Naive thymus-derived CD4-positive, alpha-beta T cell (primary cell): ENCODE measurements at regions not wholly inside any gene's neighbourhood (a gene's known extent, or its start where the extent isn't known, plus 50 kb on each side); places are given as distances from the start of the nearest gene placed in this dataset.

Experiments
- ATAC-seq: fragments of 150-1000 bp; cut with Tn5 transposase; 2 replicates; pipeline ENCODE4 v1.10.0; 2021; ENCODE audit warnings: mild to moderate bottlenecking, moderate library complexity
- CTCF ChIA-PET: fragments of 350-600 bp; sonication (Branson Sonifier 250); formaldehyde crosslinking; loops from one replicate; lab custom pipeline; 2021; ENCODE audit warnings: antibody characterized with exemption; lab: Charles Lee
- POLR2A ChIA-PET: fragments of 350-600 bp; sonication (Branson Sonifier 250); formaldehyde crosslinking; loops from one replicate; lab custom pipeline; 2021; ENCODE audit warnings: antibody characterized with exemption, inconsistent platforms; lab: Charles Lee
- DNase-seq, 9 donors: peaks; one replicate each; pipeline versions ENCODE4 v3.0.0 to v3.0.0-alpha.2; 2020 to 2022; ENCODE audit warnings: mixed read lengths in 1 of 9
- H3K27ac ChIP-seq: one replicate; pipeline ENCODE4 v1.7.0; 2013; ENCODE audit warnings: mild to moderate bottlenecking, low read depth, low read length, moderate library complexity
- H3K27me3 ChIP-seq, 2 donors: one replicate each; pipeline ENCODE4 v1.7.0; 2013; ENCODE audit warnings: low read length in 2 of 2, mild to moderate bottlenecking in 2 of 2, moderate library complexity in 2 of 2; ENCODE audit not compliant: control insufficient read depth in 2 of 2, insufficient read depth in 2 of 2
- H3K36me3 ChIP-seq, 3 experiments: 1 replicate in 2 of 3; 2 replicates in 1 of 3; pipeline ENCODE4 v1.7.0; 2013; ENCODE audit warnings: low read length in 3 of 3, mild to moderate bottlenecking in 3 of 3, moderate library complexity in 1 of 3; ENCODE audit not compliant: insufficient read depth in 3 of 3, control insufficient read depth in 2 of 3
- H3K4me1 ChIP-seq, 2 donors: one replicate each; pipeline ENCODE4 v1.7.0; 2013; ENCODE audit warnings: low read length in 2 of 2, mild to moderate bottlenecking in 2 of 2, moderate library complexity in 1 of 2; ENCODE audit not compliant: control insufficient read depth in 2 of 2, insufficient read depth in 2 of 2
- H3K4me3 ChIP-seq: 2 replicates; pipeline ENCODE4 v1.7.0; 2013; ENCODE audit warnings: mild to moderate bottlenecking, low read length
- H3K9me3 ChIP-seq, 3 experiments: 1 replicate in 2 of 3; 2 replicates in 1 of 3; pipeline ENCODE4 v1.7.0; 2013; ENCODE audit warnings: low read length in 3 of 3; ENCODE audit not compliant: control insufficient read depth in 2 of 3
- H3K27ac Mint-ChIP-seq, 9 donors: one replicate each; pipeline ENCODE4 v1.8.0; 2020 to 2022; ENCODE audit warnings: mixed read lengths in 9 of 9, mild to moderate bottlenecking in 8 of 9, moderate library complexity in 5 of 9, inconsistent platforms in 2 of 9
- H3K27me3 Mint-ChIP-seq, 5 donors: one replicate each; pipeline ENCODE4 v1.8.0; 2021 to 2022; ENCODE audit warnings: mixed read lengths in 5 of 5, mild to moderate bottlenecking in 1 of 5
- H3K36me3 Mint-ChIP-seq, 5 donors: one replicate each; pipeline ENCODE4 v1.8.0; 2020 to 2022; ENCODE audit warnings: mixed read lengths in 5 of 5, mild to moderate bottlenecking in 3 of 5, inconsistent platforms in 1 of 5
- H3K4me1 Mint-ChIP-seq, 7 donors: one replicate each; pipeline ENCODE4 v1.8.0; 2020 to 2022; ENCODE audit warnings: mixed read lengths in 7 of 7, mild to moderate bottlenecking in 3 of 7, inconsistent platforms in 1 of 7
- H3K4me3 Mint-ChIP-seq, 10 donors: one replicate each; pipeline ENCODE4 v1.8.0; 2020 to 2022; ENCODE audit warnings: mild to moderate bottlenecking in 10 of 10, mixed read lengths in 10 of 10, moderate library complexity in 6 of 10, inconsistent platforms in 2 of 10
- H3K9me3 Mint-ChIP-seq, 11 donors: one replicate each; pipeline ENCODE4 v1.8.0; 2020 to 2022; ENCODE audit warnings: mixed read lengths in 11 of 11, mild to moderate bottlenecking in 4 of 11, inconsistent platforms in 1 of 11, moderate library complexity in 1 of 11
- intact Hi-C, 2 donors: fragments of 100-400 bp; cut with micrococcal nuclease; formaldehyde crosslinking; loops; one replicate each; pipeline ENCODE4 v1.15.1; 2023

DNA sequence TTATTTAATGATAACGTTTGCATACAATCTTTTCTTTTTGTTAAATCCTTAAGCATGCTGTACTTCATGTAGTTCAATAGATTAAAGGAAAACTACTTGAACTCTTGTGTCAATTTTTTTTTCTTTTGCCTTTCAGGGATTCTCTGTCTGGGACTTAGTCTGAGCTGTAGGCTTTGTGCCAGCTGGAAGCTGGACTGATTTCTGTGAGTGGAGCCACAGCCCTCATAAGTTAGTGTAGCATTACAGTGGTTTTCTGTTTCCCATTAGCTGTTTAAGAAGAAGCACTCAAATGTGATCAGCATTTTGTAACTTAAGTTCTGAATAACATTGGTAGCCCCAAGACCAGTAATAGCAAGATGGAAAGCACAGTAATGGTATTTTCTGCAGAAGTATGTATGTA lies 330.6 kb upstream of the MEF2C start:
- no peaks in the 10 kb centered on the region for H3K27me3 Mint-ChIP-seq
- intact Hi-C loops, result no loop called here
- no peak overlapping the region for H3K4me3 Mint-ChIP-seq
- Histone ChIP-seq H3K9me3 (no peaks in the 10 kb centered on the region), H3K4me1 (no peaks in the 10 kb centered on the region), H3K4me3 (no peak overlapping the region), H3K27me3 (no peaks in the 10 kb centered on the region), H3K36me3 (no peaks in the 10 kb centered on the region), H3K27ac (no peak overlapping the region)
- DNase-seq (no peak), ATAC-seq (no peak)
- no peaks in the 10 kb centered on the region for H3K4me1 Mint-ChIP-seq
- peaks cover 0 to 7% (median 0%) of the 10 kb centered on the region in 11 donors for H3K9me3 Mint-ChIP-seq
- ChIA-PET CTCF (no interaction called here), POLR2A (no interaction called here)
- no peaks in the 10 kb centered on the region for H3K36me3 Mint-ChIP-seq
- no peak overlapping the region for H3K27ac Mint-ChIP-seq

DNA sequence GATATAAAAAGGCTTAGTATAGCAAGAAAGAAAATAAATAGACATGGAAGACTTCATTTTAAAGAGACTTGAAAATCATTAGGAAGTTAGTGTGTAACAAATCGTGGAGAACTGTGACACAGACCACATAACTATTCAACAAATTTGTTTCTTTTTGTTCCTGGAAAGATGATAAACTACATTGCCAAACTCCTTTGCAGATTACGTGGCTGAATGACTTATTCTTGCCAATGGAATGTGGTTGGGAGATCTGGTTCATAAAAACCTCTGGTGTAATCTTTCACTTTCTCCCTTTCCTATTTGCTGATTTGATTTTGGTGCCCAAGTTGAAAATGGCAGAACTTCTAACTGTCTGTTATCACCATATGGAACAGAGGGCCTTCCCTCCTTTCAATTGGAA lies 328.9 kb upstream of the MEF2C start:
- no peaks in the 10 kb centered on the region for H3K4me1 Mint-ChIP-seq
- no peaks in the 10 kb centered on the region for H3K4me1 ChIP-seq
- no peak for ATAC-seq
- H3K36me3 ChIP-seq, result no peaks in the 10 kb centered on the region
- H3K27ac ChIP-seq, result no peak overlapping the region
- H3K4me3 ChIP-seq, result no peak overlapping the region
- POLR2A ChIA-PET, result no interaction called here
- CTCF ChIA-PET, result no interaction called here
- H3K4me3 Mint-ChIP-seq, result no peak overlapping the region
- H3K9me3 ChIP-seq, result no peaks in the 10 kb centered on the region
- no peak for DNase-seq
- peaks cover 0 to 7% (median 0%) of the 10 kb centered on the region in 11 donors for H3K9me3 Mint-ChIP-seq
- H3K27ac Mint-ChIP-seq, result no peak overlapping the region
- H3K27me3 Mint-ChIP-seq, result no peaks in the 10 kb centered on the region
- no peaks in the 10 kb centered on the region for H3K27me3 ChIP-seq
- no peaks in the 10 kb centered on the region for H3K36me3 Mint-ChIP-seq
- intact Hi-C loops, result no loop called here

DNA sequence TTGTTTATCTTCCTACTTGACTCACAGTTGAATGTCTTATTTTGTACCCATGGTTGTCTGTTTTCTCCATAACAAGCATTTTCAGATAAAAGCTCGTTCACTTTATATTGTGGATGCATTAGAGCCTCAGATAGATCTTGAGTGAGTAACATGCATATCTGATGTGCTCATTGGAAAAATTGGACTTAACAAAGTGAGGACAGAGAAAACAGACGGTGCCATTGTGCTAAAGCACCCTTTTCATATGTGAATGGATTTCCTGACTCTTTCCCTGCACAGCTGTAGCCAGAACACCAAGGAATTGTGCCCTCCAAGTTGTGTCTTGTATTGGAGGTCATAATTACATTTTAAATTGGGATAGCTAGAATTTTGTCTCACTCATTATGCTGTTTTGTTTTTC lies 325.8 kb upstream of the MEF2C start:
- Mint-ChIP-seq H3K9me3 (peaks cover 0 to 7% (median 0%) of the 10 kb centered on the region in 11 donors), H3K4me3 (no peak overlapping the region), H3K4me1 (no peaks in the 10 kb centered on the region), H3K36me3 (no peaks in the 10 kb centered on the region), H3K27me3 (no peaks in the 10 kb centered on the region), H3K27ac (no peak overlapping the region)
- Histone ChIP-seq H3K36me3 (no peaks in the 10 kb centered on the region), H3K4me1 (no peaks in the 10 kb centered on the region), H3K4me3 (no peak overlapping the region), H3K9me3 (no peaks in the 10 kb centered on the region), H3K27ac (no peak overlapping the region), H3K27me3 (no peaks in the 10 kb centered on the region)
- intact Hi-C loops, result no loop called here
- ChIA-PET POLR2A (no interaction called here), CTCF (no interaction called here)
- DNase-seq, result no peak
- no peak for ATAC-seq

DNA sequence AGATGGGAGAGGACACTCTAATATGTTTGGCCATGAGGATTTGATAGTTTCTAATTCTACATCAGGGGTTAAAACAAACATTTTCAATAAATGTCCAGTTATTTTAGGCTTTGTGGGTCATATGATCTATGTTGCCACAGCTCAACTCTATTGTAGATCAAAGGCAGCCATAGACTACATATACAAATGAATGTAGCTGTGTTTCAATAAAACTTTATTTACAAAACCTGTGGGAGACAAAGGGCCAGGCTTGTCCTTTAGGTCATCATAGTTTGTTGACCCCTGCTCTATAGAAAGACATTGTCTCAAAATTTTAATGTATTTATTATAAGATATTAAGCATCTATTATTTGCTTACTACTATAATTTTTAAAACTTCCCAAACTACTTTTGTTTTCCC lies 325.4 kb upstream of the MEF2C start:
- Mint-ChIP-seq H3K4me1 (no peaks in the 10 kb centered on the region), H3K27me3 (no peaks in the 10 kb centered on the region), H3K9me3 (peaks cover 0 to 7% (median 0%) of the 10 kb centered on the region in 11 donors), H3K4me3 (no peak overlapping the region), H3K36me3 (no peaks in the 10 kb centered on the region), H3K27ac (no peak overlapping the region)
- POLR2A ChIA-PET, result no interaction called here
- intact Hi-C loops, result no loop called here
- ATAC-seq (no peak), DNase-seq (no peak)
- CTCF ChIA-PET, result no interaction called here
- H3K36me3 ChIP-seq, result no peaks in the 10 kb centered on the region
- no peaks in the 10 kb centered on the region for H3K9me3 ChIP-seq
- H3K27ac ChIP-seq, result no peak overlapping the region
- H3K4me3 ChIP-seq, result no peak overlapping the region
- no peaks in the 10 kb centered on the region for H3K27me3 ChIP-seq
- no peaks in the 10 kb centered on the region for H3K4me1 ChIP-seq

DNA sequence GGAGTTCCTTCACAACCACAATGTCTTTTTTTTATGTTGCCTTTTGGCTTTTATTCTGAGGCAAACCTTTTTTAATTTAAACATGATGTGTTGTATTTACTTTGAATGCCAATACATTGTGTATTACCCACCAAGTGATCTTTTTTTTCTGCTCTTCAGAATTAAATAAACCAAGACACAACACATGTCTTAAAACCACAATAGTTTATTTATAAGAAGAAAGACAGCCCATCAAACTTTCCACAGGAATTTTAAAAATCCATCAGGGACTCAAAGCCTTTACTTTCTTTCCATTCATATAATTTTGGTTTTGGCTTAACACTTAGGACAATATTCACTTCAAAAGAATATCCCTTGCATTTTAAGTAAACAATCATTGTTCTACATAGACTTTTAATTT lies 321.8 kb upstream of the MEF2C start:
- ATAC-seq, result no peak
- H3K27me3 ChIP-seq, result no peaks in the 10 kb centered on the region
- no peak overlapping the region for H3K27ac ChIP-seq
- no peaks in the 10 kb centered on the region for H3K4me1 ChIP-seq
- no peak overlapping the region for H3K4me3 ChIP-seq
- Mint-ChIP-seq H3K4me3 (no peak overlapping the region), H3K27ac (no peak overlapping the region), H3K4me1 (no peaks in the 10 kb centered on the region), H3K27me3 (no peaks in the 10 kb centered on the region), H3K9me3 (peaks cover 0 to 9% (median 7%) of the 10 kb centered on the region in 11 donors), H3K36me3 (no peaks in the 10 kb centered on the region)
- POLR2A ChIA-PET, result no interaction called here
- no peak for DNase-seq
- H3K36me3 ChIP-seq, result no peaks in the 10 kb centered on the region
- intact Hi-C loops, result no loop called here
- peaks cover 0 to 7% (median 0%) of the 10 kb centered on the region in 3 experiments for H3K9me3 ChIP-seq
- CTCF ChIA-PET, result no interaction called here

DNA sequence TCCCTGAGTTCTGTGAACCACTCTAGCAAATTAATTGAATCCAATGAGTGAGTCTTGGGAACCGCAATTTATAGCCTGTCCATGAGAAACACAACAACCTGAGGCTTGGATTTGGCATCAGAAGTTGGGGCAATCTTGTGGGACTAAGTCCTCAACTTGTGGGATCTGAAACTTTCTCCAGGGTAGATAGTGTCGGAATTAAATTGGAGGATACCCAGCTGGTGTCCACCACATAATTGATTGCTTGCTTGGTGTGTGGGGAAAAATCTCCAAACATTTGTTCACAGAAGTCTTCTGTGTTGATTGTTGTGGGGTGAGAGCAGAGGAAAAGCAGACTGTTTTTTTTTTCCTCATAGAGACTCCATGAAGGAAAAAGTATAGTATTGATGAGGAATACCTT lies 320.6 kb upstream of the MEF2C start:
- peaks cover 1 to 19% (median 12%) of the 10 kb centered on the region in 11 donors for H3K9me3 Mint-ChIP-seq
- Histone ChIP-seq H3K4me3 (no peak overlapping the region), H3K4me1 (no peaks in the 10 kb centered on the region), H3K36me3 (no peaks in the 10 kb centered on the region), H3K27ac (no peak overlapping the region), H3K27me3 (no peaks in the 10 kb centered on the region), H3K9me3 (peaks cover 0 to 7% (median 0%) of the 10 kb centered on the region in 3 experiments)
- ATAC-seq (no peak), DNase-seq (no peak)
- H3K27ac Mint-ChIP-seq, result no peak overlapping the region
- intact Hi-C loops, result no loop called here
- H3K4me1 Mint-ChIP-seq, result no peaks in the 10 kb centered on the region
- POLR2A ChIA-PET, result no interaction called here
- CTCF ChIA-PET, result no interaction called here
- no peaks in the 10 kb centered on the region for H3K27me3 Mint-ChIP-seq
- no peaks in the 10 kb centered on the region for H3K36me3 Mint-ChIP-seq
- H3K4me3 Mint-ChIP-seq, result no peak overlapping the region

DNA sequence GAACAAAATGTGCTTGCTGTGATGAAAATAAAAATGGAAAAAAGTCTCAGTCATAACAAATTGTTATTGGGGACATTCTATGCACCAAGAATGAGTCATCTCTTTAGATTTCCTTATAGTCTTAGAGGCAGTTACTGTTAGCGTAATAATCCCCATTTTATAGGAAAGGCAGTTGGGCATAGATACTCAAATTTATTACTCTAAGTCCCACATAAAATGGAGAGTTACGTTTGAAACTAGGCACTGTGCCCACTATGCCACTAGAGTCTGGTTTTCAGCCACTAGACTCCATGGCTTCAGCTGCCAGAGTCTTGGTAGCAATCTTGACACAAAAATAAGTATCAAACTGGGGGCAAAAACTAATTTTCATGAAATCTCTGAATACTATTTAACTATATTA lies 317.9 kb upstream of the MEF2C start:
- ATAC-seq, result no peak
- H3K36me3 Mint-ChIP-seq, result peaks cover 0 to 8% (median 0%) of the 10 kb centered on the region in 5 donors
- H3K9me3 Mint-ChIP-seq, result peaks cover 10 to 41% (median 21%) of the 10 kb centered on the region in 11 donors
- H3K27ac Mint-ChIP-seq, result no peak overlapping the region
- Histone ChIP-seq H3K4me1 (no peaks in the 10 kb centered on the region), H3K36me3 (no peaks in the 10 kb centered on the region), H3K27me3 (no peaks in the 10 kb centered on the region), H3K4me3 (no peak overlapping the region), H3K9me3 (peaks cover 0 to 7% (median 0%) of the 10 kb centered on the region in 3 experiments), H3K27ac (no peak overlapping the region)
- no peak overlapping the region for H3K4me3 Mint-ChIP-seq
- H3K27me3 Mint-ChIP-seq, result peaks cover 0 to 6% (median 0%) of the 10 kb centered on the region in 5 donors
- no peaks in the 10 kb centered on the region for H3K4me1 Mint-ChIP-seq
- POLR2A ChIA-PET, result no interaction called here
- intact Hi-C loops, result no loop called here
- CTCF ChIA-PET, result no interaction called here
- no peak for DNase-seq
